GM23338 (cell line): ENCODE measurements at regions not wholly inside any gene's neighbourhood (a gene's known extent, or its start where the extent isn't known, plus 50 kb on each side); places are given as distances from the start of the nearest gene placed in this dataset.

Experiments used
- CREB1 ChIP-seq: fragments of 250-450 bp; sonication (Bioruptor Pico); IDR thresholded peaks from 2 replicates; pipeline ENCODE4 v1.5.0; 2020; ENCODE audit warnings: low read depth, mild to moderate bottlenecking, moderate library complexity
- CTCF ChIP-seq, 2 experiments: fragments of 200-600 bp in 1 of 2; sonication (generic) in 1 of 2; conservative IDR thresholded peaks; 2 replicates each; pipeline versions ENCODE4 v1.5.1 to v1.6.1; 2016 to 2017; ENCODE audit warnings: antibody characterized with exemption in 2 of 2, low read depth in 2 of 2, mild to moderate bottlenecking in 2 of 2, moderate library complexity in 1 of 2
- ETS1 ChIP-seq: IDR thresholded peaks from 2 replicates; pipeline ENCODE4 v1.6.1; 2016; ENCODE audit warnings: antibody characterized with exemption
- EZH2 ChIP-seq: fragments of 200-600 bp; sonication (generic); IDR thresholded peaks from one replicate; pipeline ENCODE4 v1.8.0; 2017; ENCODE audit warnings: antibody characterized with exemption, mild to moderate bottlenecking, low read depth; ENCODE audit not compliant: unreplicated experiment
- EZH2phosphoT487 ChIP-seq: fragments of 200-600 bp; sonication (generic); IDR thresholded peaks from one replicate; pipeline ENCODE4 v1.8.1; 2018; ENCODE audit warnings: antibody characterized with exemption; ENCODE audit not compliant: unreplicated experiment
- JUNB ChIP-seq: IDR thresholded peaks from one replicate; pipeline ENCODE4 v1.6.1; 2016; ENCODE audit warnings: antibody characterized with exemption; ENCODE audit not compliant: unreplicated experiment
- POLR2AphosphoS5 ChIP-seq: IDR thresholded peaks from 2 replicates; pipeline ENCODE4 v1.6.1; 2016; ENCODE audit warnings: antibody characterized with exemption, low read depth
- REST ChIP-seq: IDR thresholded peaks from one replicate; pipeline ENCODE4 v1.6.1; 2018; ENCODE audit warnings: antibody characterized with exemption; ENCODE audit not compliant: unreplicated experiment
- ZNF114 ChIP-seq: fragments of 250-450 bp; sonication (Bioruptor Pico); IDR thresholded peaks from 2 replicates; pipeline ENCODE4 v1.5.0; 2020; ENCODE audit warnings: mild to moderate bottlenecking, moderate library complexity
- ZNF331 ChIP-seq: fragments of 250-450 bp; sonication (Bioruptor Pico); IDR thresholded peaks from 2 replicates; pipeline ENCODE4 v1.5.0; 2020; ENCODE audit warnings: low read depth, mild to moderate bottlenecking, moderate library complexity

GRCh38 chr3:40752492-40752891 lies 227.7 kb downstream of the ZNF621 start:
- TF ChIP-seq CTCF (conservative IDR thresholded peaks at IDR 0.05; ENCODE audit: low read depth in 2 of 2), result no peak
- no peak for TF ChIP-seq EZH2
- no peak for TF ChIP-seq CREB1 (CRISPR knock-in tag)
- TF ChIP-seq REST, result no peak
- no peak for TF ChIP-seq POLR2AphosphoS5
- TF ChIP-seq ZNF114, result no peak
- TF ChIP-seq EZH2phosphoT487, result no peak
- TF ChIP-seq JUNB, result no peak
- no peak for TF ChIP-seq ZNF331 (CRISPR knock-in tag)
- no peak for TF ChIP-seq ETS1
